GM12878 (cell line): ENCODE measurements at regions not wholly inside any gene's neighbourhood (a gene's known extent, or its start where the extent isn't known, plus 50 kb on each side); places are given as distances from the start of the nearest gene placed in this dataset.

ENCODE experiments used
- ATAC-seq: fragments of 200-7000 bp; cut with Tn5 transposase; 3 replicates; pipeline ENCODE4 v1.9.1; 2020; ENCODE audit warnings: mild to moderate bottlenecking, moderate library complexity
- BruUV-seq: library from RNA; stranded (reverse); fragments of 400-500 nt; replicated peaks from 2 replicates; lab custom pipeline; 2021; lab: Mats Ljungman, UMichigan
- CTCF ChIA-PET: fragments of 300-600 bp; sonication (Branson Sonifier 250); formaldehyde crosslinking; extraction: SDS; loops from one replicate; lab custom pipeline; 2021; ENCODE audit warnings: inconsistent platforms; lab: Yijun Ruan, JAX
- POLR2A ChIA-PET: fragments of 350-600 bp; formaldehyde crosslinking; extraction: SDS; loops from one replicate; lab custom pipeline; 2021; ENCODE audit warnings: inconsistent platforms; lab: Charles Lee
- RAD21 ChIA-PET: fragments of 300-600 bp; sonication (Branson Sonifier 250); formaldehyde crosslinking; loops from one replicate; lab custom pipeline; 2023; ENCODE audit warnings: antibody characterized with exemption; ENCODE audit not compliant: unreplicated experiment; lab: Charles Lee
- SMC1A ChIA-PET: fragments of 300-600 bp; sonication (Branson Sonifier 250); formaldehyde crosslinking; loops from one replicate; lab custom pipeline; 2023; ENCODE audit not compliant: unreplicated experiment, uncharacterized antibody; lab: Charles Lee
- DNase-seq: peaks from one replicate; pipeline ENCODE4 v3.0.0-alpha.2; 2011; ENCODE audit warnings: low read depth, low spot score
- FAIRE-seq: peaks from 3 replicates; lab custom pipeline; 2011; peaks lifted over from hg19 to GRCh38; lab: Jason Lieb, UNC
- H2AFZ ChIP-seq: 2 replicates; pipeline ENCODE4 v1.6.0; 2011; ENCODE audit warnings: low read depth, low read length, control low read depth; ENCODE audit not compliant: control insufficient read depth
- H3K27ac ChIP-seq: 2 replicates; pipeline ENCODE4 v1.5.1; 2011; ENCODE audit warnings: control low read depth; ENCODE audit not compliant: control insufficient read depth, insufficient read depth
- H3K27me3 ChIP-seq, 2 experiments: replicated peaks in 1 of 2; 2 replicates each; pipeline versions ENCODE4 v1.6.0 to v1.6.1; 2011; ENCODE audit warnings: low read length in 1 of 2; ENCODE audit not compliant: control insufficient read depth in 2 of 2, insufficient read depth in 2 of 2
- H3K36me3 ChIP-seq, 2 experiments: 2 replicates each; pipeline ENCODE4 v1.5.1; 2011; ENCODE audit warnings: low read length in 1 of 2; ENCODE audit not compliant: control insufficient read depth in 2 of 2, insufficient read depth in 2 of 2
- H3K4me1 ChIP-seq: 2 replicates; pipeline ENCODE4 v1.6.1; 2011; ENCODE audit warnings: mild to moderate bottlenecking, low read length, moderate library complexity, mixed read lengths; ENCODE audit not compliant: control insufficient read depth, insufficient read depth
- H3K4me2 ChIP-seq: 2 replicates; pipeline ENCODE4 v1.6.0; 2011; ENCODE audit warnings: control low read depth; ENCODE audit not compliant: control insufficient read depth, insufficient read depth
- H3K4me3 ChIP-seq: fragments of 200-600 bp; sonication (generic); 2 replicates; pipeline ENCODE4 v1.5.1; 2016
- H3K79me2 ChIP-seq: 2 replicates; pipeline ENCODE4 v1.6.0; 2011; ENCODE audit warnings: low read length; ENCODE audit not compliant: control insufficient read depth, insufficient read depth
- H3K9ac ChIP-seq: 2 replicates; pipeline ENCODE4 v1.8.0; 2011; ENCODE audit warnings: low read length, control low read depth, mixed read lengths; ENCODE audit not compliant: control insufficient read depth, insufficient read depth
- H3K9me3 ChIP-seq: replicated peaks from 3 replicates; pipeline ENCODE4 v1.5.1; 2011; ENCODE audit warnings: mild to moderate bottlenecking, low read length; ENCODE audit not compliant: control insufficient read depth, insufficient read depth
- H4K20me1 ChIP-seq: 2 replicates; pipeline ENCODE4 v1.6.0; 2011; ENCODE audit not compliant: control insufficient read depth, insufficient read depth
- EP300 ChIP-seq, 2 experiments: fragments of 150-350 bp in 1 of 2; IDR thresholded peaks; 2 replicates each; pipeline ENCODE4 v1.6.1; 2011 to 2012; ENCODE audit warnings: low read depth in 2 of 2, low read length in 2 of 2, borderline replicate concordance in 1 of 2, improper control_type of control experiment in 1 of 2, inconsistent platforms in 1 of 2; ENCODE audit not compliant: control insufficient read depth in 1 of 2
- MEF2B ChIP-seq: fragments of 450-650 bp; IDR thresholded peaks from 2 replicates; pipeline ENCODE4 v1.6.1; 2018; ENCODE audit warnings: mild to moderate bottlenecking, moderate library complexity; ENCODE audit not compliant: partially characterized antibody, poor library complexity, severe bottlenecking
- NFYB ChIP-seq: IDR thresholded peaks from 2 replicates; pipeline ENCODE4 v1.6.1; 2011; ENCODE audit warnings: low read depth, mild to moderate bottlenecking, low read length, improper control_type of control experiment, moderate library complexity; ENCODE audit not compliant: insufficient read depth
- NR2C2 ChIP-seq: IDR thresholded peaks from 2 replicates; pipeline ENCODE4 v1.6.1; 2011; ENCODE audit warnings: borderline replicate concordance, low read depth; ENCODE audit not compliant: control insufficient read depth, insufficient read length
- RAD51 ChIP-seq: fragments of 450-650 bp; IDR thresholded peaks from 2 replicates; pipeline ENCODE4 v1.6.1; 2016; ENCODE audit warnings: moderate library complexity, mild to moderate bottlenecking, inconsistent platforms
- RCOR1 ChIP-seq: conservative IDR thresholded peaks from 2 replicates; pipeline ENCODE4 v1.6.1; 2012; ENCODE audit warnings: low read depth, low read length, improper control_type of control experiment
- ZBTB4 ChIP-seq: fragments of 450-650 bp; formaldehyde crosslinking; IDR thresholded peaks from 2 replicates; pipeline ENCODE4 v1.4.0; 2022; ENCODE audit warnings: mild to moderate bottlenecking, moderate library complexity
- WGBS: methylation state at CpG from one replicate; pipeline ENCODE4 v1.1.6; 2016; ENCODE audit warnings: low lambda C conversion rate; ENCODE audit not compliant: insufficient replicate concordance, insufficient coverage; ENCODE audit errors: missing lambda C conversion rate; 5-methylcytosine and 5-hydroxymethylcytosine counted together
- in situ Hi-C: fragments of 300-500 bp; cut with MboI; formaldehyde crosslinking; loops from 9 replicates; pipeline ENCODE4 v1.14.3; 2018; ENCODE audit warnings: mixed read lengths
- intact Hi-C: fragments of 100-400 bp; cut with micrococcal nuclease; formaldehyde crosslinking; loops from one replicate; pipeline ENCODE4 v1.14.2; 2022; ENCODE audit not compliant: unreplicated experiment

GRCh38 chr18:70455731-70456130 is 166.9 kb downstream of the SOCS6 start:
- FAIRE-seq (no peak), ATAC-seq (no peak), DNase-seq (no peak)
- WGBS: 73% methylated on average over 2 of the region's 2 CpGs
- H3K27ac ChIP-seq: no peak overlapping the region
- ChIA-PET SMC1A (interaction anchor here (1.1 to 3.2 kb wide), 5 partner anchors 21 to 284 kb away, joined by 3 to 18 read pairs (median 9); no protein-coding TSS in a partner anchor), RAD21 (interaction anchor here (0.6 to 2.1 kb wide), 4 partner anchors 15 to 1605 kb away, joined by 3 to 10 read pairs (median 4); no protein-coding TSS in a partner anchor), CTCF (interaction anchor here (0.8 to 7.5 kb wide), 14 partner anchors 10 to 1559 kb away, joined by 3 to 60 read pairs (median 6); no protein-coding TSS in a partner anchor), POLR2A (no interaction called here)
- no peak overlapping the region for H3K9ac ChIP-seq
- H3K4me3 ChIP-seq: no peak overlapping the region
- no TSS peak for BruUV-seq
- H3K27me3 ChIP-seq: no peaks in the 10 kb centered on the region
- H3K9me3 ChIP-seq: no peaks in the 10 kb centered on the region
- no peaks in the 10 kb centered on the region for H3K36me3 ChIP-seq
- TF ChIP-seq RCOR1 (no peak), NR2C2 (no peak)
- no peak overlapping the region for H3K4me2 ChIP-seq
- H3K79me2 ChIP-seq: no peaks in the 10 kb centered on the region
- in situ Hi-C loops: no loop called here
- intact Hi-C loops: loop anchor here (10.0 kb wide), 1 partner anchor 821 kb away; no protein-coding TSS in a partner anchor
- no peaks in the 10 kb centered on the region for H4K20me1 ChIP-seq
- H2AFZ ChIP-seq: no peak overlapping the region
- no peaks in the 10 kb centered on the region for H3K4me1 ChIP-seq

GRCh38 chr18:70454704-70455322 is 166.0 kb downstream of the SOCS6 start:
- no TSS peak for BruUV-seq
- peak; percentile 87 for ATAC-seq
- SMC1A ChIA-PET: interaction anchor here (1.0 to 3.2 kb wide), 9 partner anchors 10 to 368 kb away, joined by 3 to 18 read pairs (median 4); no protein-coding TSS in a partner anchor
- no peak for DNase-seq
- peak; percentile 72 for FAIRE-seq
- RAD21 ChIA-PET: interaction anchor here (1.0 to 2.1 kb wide), 4 partner anchors 14 to 1605 kb away, joined by 3 to 10 read pairs (median 4); no protein-coding TSS in a partner anchor
- in situ Hi-C loops: no loop called here
- H3K9ac ChIP-seq: no peak overlapping the region
- no peak overlapping the region for H2AFZ ChIP-seq
- H3K4me2 ChIP-seq: no peak overlapping the region
- intact Hi-C loops: loop anchor here (1.0 to 10.0 kb wide), 4 partner anchors 258 to 820 kb away; no protein-coding TSS in a partner anchor
- H3K27me3 ChIP-seq: no peaks in the 10 kb centered on the region; a peak in 1 of 4 replicates
- H3K4me3 ChIP-seq: no peak overlapping the region
- no peaks in the 10 kb centered on the region for H3K4me1 ChIP-seq
- H3K36me3 ChIP-seq: no peaks in the 10 kb centered on the region
- H3K9me3 ChIP-seq: no peaks in the 10 kb centered on the region
- WGBS: 39% methylated on average over 5 of the region's 5 CpGs
- POLR2A ChIA-PET: no interaction called here
- H4K20me1 ChIP-seq: no peaks in the 10 kb centered on the region
- CTCF ChIA-PET: interaction anchor here (0.6 to 7.5 kb wide), 30 partner anchors 8 to 1608 kb away, joined by 3 to 60 read pairs (median 4); no protein-coding TSS in a partner anchor
- H3K27ac ChIP-seq: no peak overlapping the region
- no peaks in the 10 kb centered on the region for H3K79me2 ChIP-seq
- TF ChIP-seq RAD51 (no peak), MEF2B (no peak), NFYB (no peak), EP300 (IDR thresholded peaks at IDR 0.05; ENCODE audit: borderline replicate concordance in 1 of 2, control insufficient read depth in 1 of 2, low read depth in 2 of 2, low read length in 2 of 2) (no peak), ZBTB4 (CRISPR knock-in tag) (no peak)
